Ascending aorta (tissue), 2 donors: ENCODE measurements at regions not wholly inside any gene's neighbourhood (a gene's known extent, or its start where the extent isn't known, plus 50 kb on each side); places are given as distances from the start of the nearest gene placed in this dataset.

Source experiments
- DNase-seq, 2 donors: peaks; one replicate each; pipeline ENCODE4 v3.0.0-alpha.2; 2019; ENCODE audit warnings: low spot score in 2 of 2
- H3K27ac ChIP-seq, 2 donors: fragments of 200-600 bp; sonication (generic); one replicate each; pipeline ENCODE4 v1.5.1; 2016 to 2017; ENCODE audit warnings: mild to moderate bottlenecking in 1 of 2
- H3K27me3 ChIP-seq: fragments of 200-600 bp; sonication (generic); one replicate; pipeline ENCODE4 v1.5.1; 2017
- H3K36me3 ChIP-seq, 2 donors: fragments of 200-600 bp; sonication (generic); one replicate each; pipeline ENCODE4 v1.5.1; 2016
- H3K4me1 ChIP-seq, 2 donors: fragments of 200-600 bp; sonication (generic); one replicate each; pipeline ENCODE4 v1.5.1; 2016 to 2017; ENCODE audit warnings: mild to moderate bottlenecking in 1 of 2
- H3K4me3 ChIP-seq, 2 donors: fragments of 200-600 bp; sonication (generic); one replicate each; pipeline ENCODE4 v1.5.1; 2016 to 2017; ENCODE audit warnings: mild to moderate bottlenecking in 1 of 2
- H3K9me3 ChIP-seq, 2 donors: fragments of 200-600 bp; sonication (generic); one replicate each; pipeline ENCODE4 v1.5.1; 2016
- intact Hi-C: fragments of 100-400 bp; cut with DNase I; formaldehyde crosslinking; loops from one replicate; pipeline ENCODE4 v1.15.1; 2023
- TF ChIP-seq, protein P1 (sequence below), 3 experiments: fragments of 200-600 bp in 2 of 3; fragments of 450-650 bp in 1 of 3; sonication (generic) in 2 of 3; IDR thresholded peaks; one replicate each; pipeline ENCODE4 v1.5.1; 2016 to 2019; ENCODE audit warnings: antibody characterized with exemption in 3 of 3, mild to moderate bottlenecking in 1 of 3, moderate library complexity in 1 of 3

DNA sequence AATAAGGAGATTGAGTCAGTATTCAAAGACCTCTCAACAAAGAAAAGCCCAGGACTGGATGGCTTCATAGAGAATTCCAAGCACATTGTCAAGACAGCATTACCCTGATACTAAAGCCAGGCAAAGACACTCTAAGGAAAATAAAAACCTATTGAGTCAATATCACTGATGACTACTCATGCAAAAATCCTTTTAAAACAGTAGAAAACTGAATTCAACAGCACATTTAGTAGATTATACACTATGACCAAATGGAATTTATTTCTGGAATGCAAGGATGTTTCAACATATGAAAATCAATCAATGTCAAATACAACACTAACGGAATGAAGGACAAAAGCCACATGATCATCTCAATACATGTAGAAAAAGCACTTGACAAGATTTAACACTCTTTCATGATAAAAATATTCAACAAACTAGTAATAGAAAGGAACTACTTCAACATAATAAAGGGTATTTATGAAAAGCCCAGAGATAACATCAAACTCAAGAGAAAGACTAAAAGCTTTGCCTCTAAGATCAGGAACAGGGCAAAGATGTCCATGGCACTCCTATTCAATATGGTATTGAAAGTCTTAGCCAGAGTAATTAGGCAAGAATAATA lies 633.3 kb downstream of the ANKRD50 start:
- Histone ChIP-seq H3K27me3 (no peaks in the 10 kb centered on the region), H3K9me3 (peaks cover 7 to 42% of the 10 kb centered on the region in 2 donors), H3K36me3 (no peaks in the 10 kb centered on the region), H3K4me1 (no peaks in the 10 kb centered on the region), H3K27ac (no peak overlapping the region), H3K4me3 (no peak overlapping the region)
- no peak for DNase-seq
- intact Hi-C loops = no loop called here
- TF ChIP-seq, protein P1, sequence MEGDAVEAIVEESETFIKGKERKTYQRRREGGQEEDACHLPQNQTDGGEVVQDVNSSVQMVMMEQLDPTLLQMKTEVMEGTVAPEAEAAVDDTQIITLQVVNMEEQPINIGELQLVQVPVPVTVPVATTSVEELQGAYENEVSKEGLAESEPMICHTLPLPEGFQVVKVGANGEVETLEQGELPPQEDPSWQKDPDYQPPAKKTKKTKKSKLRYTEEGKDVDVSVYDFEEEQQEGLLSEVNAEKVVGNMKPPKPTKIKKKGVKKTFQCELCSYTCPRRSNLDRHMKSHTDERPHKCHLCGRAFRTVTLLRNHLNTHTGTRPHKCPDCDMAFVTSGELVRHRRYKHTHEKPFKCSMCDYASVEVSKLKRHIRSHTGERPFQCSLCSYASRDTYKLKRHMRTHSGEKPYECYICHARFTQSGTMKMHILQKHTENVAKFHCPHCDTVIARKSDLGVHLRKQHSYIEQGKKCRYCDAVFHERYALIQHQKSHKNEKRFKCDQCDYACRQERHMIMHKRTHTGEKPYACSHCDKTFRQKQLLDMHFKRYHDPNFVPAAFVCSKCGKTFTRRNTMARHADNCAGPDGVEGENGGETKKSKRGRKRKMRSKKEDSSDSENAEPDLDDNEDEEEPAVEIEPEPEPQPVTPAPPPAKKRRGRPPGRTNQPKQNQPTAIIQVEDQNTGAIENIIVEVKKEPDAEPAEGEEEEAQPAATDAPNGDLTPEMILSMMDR (IDR thresholded peaks at IDR 0.05) = no peak

DNA sequence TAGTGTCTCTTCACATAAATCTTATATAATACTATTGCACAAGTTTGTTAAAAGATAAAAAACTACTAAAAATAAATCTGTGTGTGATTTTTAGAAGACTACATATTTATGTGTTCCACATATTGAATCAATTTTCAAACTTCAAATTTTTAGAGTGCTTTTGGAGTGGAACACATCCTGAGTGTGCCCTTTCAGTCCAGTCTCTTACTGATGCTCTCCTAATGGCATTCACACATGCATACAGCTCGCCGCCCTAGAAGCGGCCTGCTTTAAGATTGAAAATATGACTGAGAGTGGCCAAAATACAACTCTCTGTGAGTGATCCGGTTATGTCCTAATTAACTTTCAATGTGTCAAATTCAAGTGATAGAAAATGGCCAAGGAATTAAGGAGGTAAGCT lies 628.8 kb downstream of the ANKRD50 start:
- intact Hi-C loops = no loop called here
- no peaks in the 10 kb centered on the region for H3K36me3 ChIP-seq
- H3K9me3 ChIP-seq = peaks cover 7 to 25% of the 10 kb centered on the region in 2 donors
- no peak for DNase-seq
- no peaks in the 10 kb centered on the region for H3K4me1 ChIP-seq
- TF ChIP-seq, protein P1 (IDR thresholded peaks at IDR 0.05) = no peak
- no peak overlapping the region for H3K4me3 ChIP-seq
- H3K27ac ChIP-seq = no peak overlapping the region
- no peaks in the 10 kb centered on the region for H3K27me3 ChIP-seq

DNA sequence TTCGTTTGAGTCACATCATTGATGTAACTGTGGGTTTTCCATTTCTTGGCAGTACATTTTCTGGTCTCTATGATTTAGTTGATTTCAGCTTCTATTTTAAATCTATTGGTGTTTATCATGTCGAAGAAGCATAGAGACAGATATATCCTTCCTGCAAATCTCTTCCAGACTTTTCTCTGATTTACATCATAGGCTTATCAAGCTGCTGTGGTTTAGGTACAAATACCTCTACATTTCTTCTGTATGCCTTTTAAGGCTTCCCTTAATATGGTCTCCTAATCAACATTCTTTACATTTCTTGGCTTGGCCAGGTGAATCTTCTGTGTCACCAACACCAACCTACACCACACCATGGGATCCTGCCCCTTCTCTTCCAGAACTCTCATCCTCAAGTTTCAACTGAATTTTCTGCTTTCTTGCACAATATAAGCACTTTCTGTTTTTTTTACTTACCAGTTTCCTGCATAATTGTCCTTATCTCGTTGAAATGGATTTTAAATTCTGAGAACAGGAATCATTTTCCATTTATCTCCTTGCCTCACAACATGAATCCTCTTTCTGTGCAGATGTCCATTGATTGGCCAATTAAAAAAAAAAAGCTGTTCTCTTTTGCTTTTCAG lies 626.9 kb downstream of the ANKRD50 start:
- no peaks in the 10 kb centered on the region for H3K27me3 ChIP-seq
- no peak overlapping the region for H3K4me3 ChIP-seq
- no peaks in the 10 kb centered on the region for H3K36me3 ChIP-seq
- H3K9me3 ChIP-seq = peaks cover 2 to 7% of the 10 kb centered on the region in 2 donors
- intact Hi-C loops = no loop called here
- no peak for DNase-seq
- H3K27ac ChIP-seq = no peak overlapping the region
- TF ChIP-seq, protein P1 (IDR thresholded peaks at IDR 0.05) = no peak
- no peaks in the 10 kb centered on the region for H3K4me1 ChIP-seq

DNA sequence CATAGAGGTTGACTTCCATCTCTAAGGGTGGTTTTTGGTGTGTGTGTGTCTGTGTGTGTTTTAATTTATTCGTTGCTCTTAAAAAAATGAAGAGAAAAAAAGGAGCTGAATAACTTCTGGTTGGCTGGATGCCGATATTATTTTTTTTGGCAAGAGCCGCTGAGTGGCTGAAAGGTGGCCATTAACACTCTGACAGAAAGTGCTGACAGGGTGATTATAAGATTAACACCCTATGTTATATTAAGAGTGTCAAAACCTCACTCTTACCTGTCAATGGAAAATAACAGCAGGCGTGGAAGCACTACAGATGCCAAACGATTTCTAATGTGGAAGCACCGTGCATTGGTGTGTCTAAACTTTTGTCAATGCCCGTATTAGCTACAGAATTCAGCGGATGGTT lies 622.5 kb downstream of the ANKRD50 start:
- H3K36me3 ChIP-seq = no peaks in the 10 kb centered on the region
- intact Hi-C loops = no loop called here
- no peaks in the 10 kb centered on the region for H3K4me1 ChIP-seq
- H3K27me3 ChIP-seq = no peaks in the 10 kb centered on the region
- H3K27ac ChIP-seq = no peak overlapping the region
- TF ChIP-seq, protein P1 (IDR thresholded peaks at IDR 0.05) = no peak
- no peak overlapping the region for H3K4me3 ChIP-seq
- no peak for DNase-seq
- H3K9me3 ChIP-seq = no peaks in the 10 kb centered on the region

DNA sequence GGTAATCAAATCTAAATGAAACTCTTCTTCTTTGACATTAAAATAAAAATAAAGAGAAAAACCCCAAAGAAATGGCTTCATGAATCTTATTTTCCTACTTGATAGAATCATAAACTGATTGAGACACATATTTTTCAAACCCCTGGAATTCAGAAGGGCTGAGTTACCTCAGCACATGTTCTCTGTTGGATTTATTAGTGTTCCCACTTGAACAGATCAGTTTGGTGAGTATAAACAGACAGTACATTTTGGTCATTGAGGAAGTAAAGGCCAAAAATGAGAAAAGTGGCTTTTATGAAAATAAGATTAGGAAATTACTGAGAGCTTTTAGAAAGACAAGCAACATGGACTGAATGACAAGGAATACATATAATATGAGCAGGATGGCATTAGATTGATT lies 620.4 kb downstream of the ANKRD50 start:
- no peak overlapping the region for H3K27ac ChIP-seq
- no peak overlapping the region for H3K4me3 ChIP-seq
- H3K27me3 ChIP-seq = no peaks in the 10 kb centered on the region
- intact Hi-C loops = no loop called here
- TF ChIP-seq, protein P1 (IDR thresholded peaks at IDR 0.05) = no peak
- no peaks in the 10 kb centered on the region for H3K36me3 ChIP-seq
- H3K9me3 ChIP-seq = no peaks in the 10 kb centered on the region
- DNase-seq = no peak
- no peaks in the 10 kb centered on the region for H3K4me1 ChIP-seq
